Osteocyte (in vitro differentiated cells): ENCODE measurements at regions not wholly inside any gene's neighbourhood (a gene's known extent, or its start where the extent isn't known, plus 50 kb on each side); places are given as distances from the start of the nearest gene placed in this dataset.

ENCODE experiments used
- DNase-seq: peaks from one replicate; pipeline ENCODE4 v3.0.0; 2021; ENCODE audit warnings: mixed read lengths; ENCODE audit not compliant: unreplicated experiment; ENCODE audit errors: extremely low spot score
- H3K27ac Mint-ChIP-seq: one replicate; pipeline ENCODE4 v1.8.0; 2021; ENCODE audit warnings: mild to moderate bottlenecking, mixed read lengths; ENCODE audit not compliant: unreplicated experiment
- H3K27me3 Mint-ChIP-seq: one replicate; pipeline ENCODE4 v1.8.0; 2021; ENCODE audit warnings: mixed read lengths; ENCODE audit not compliant: unreplicated experiment
- H3K36me3 Mint-ChIP-seq: one replicate; pipeline ENCODE4 v1.8.0; 2021; ENCODE audit warnings: mixed read lengths; ENCODE audit not compliant: unreplicated experiment
- H3K4me1 Mint-ChIP-seq: one replicate; pipeline ENCODE4 v1.8.0; 2021; ENCODE audit warnings: mixed read lengths; ENCODE audit not compliant: unreplicated experiment
- H3K4me3 Mint-ChIP-seq: one replicate; pipeline ENCODE4 v1.8.0; 2021; ENCODE audit warnings: mild to moderate bottlenecking, moderate library complexity, mixed read lengths; ENCODE audit not compliant: unreplicated experiment
- H3K9me3 Mint-ChIP-seq: one replicate; pipeline ENCODE4 v1.8.0; 2021; ENCODE audit warnings: mixed read lengths; ENCODE audit not compliant: unreplicated experiment
- TF ChIP-seq, protein P1 (sequence below): fragments of 200-600 bp; sonication (generic); IDR thresholded peaks from 2 replicates; pipeline ENCODE4 v1.5.0; 2021; ENCODE audit warnings: antibody characterized with exemption, mild to moderate bottlenecking, moderate library complexity

- H3K4me1 Mint-ChIP-seq, result no peaks in the 10 kb centered on the region
- no peak overlapping the region for H3K27ac Mint-ChIP-seq
- no peak overlapping the region for H3K4me3 Mint-ChIP-seq
- no peaks in the 10 kb centered on the region for H3K36me3 Mint-ChIP-seq
- peaks cover 6% of the 10 kb centered on the region for H3K27me3 Mint-ChIP-seq
- DNase-seq, result no peak
- TF ChIP-seq, protein P1, sequence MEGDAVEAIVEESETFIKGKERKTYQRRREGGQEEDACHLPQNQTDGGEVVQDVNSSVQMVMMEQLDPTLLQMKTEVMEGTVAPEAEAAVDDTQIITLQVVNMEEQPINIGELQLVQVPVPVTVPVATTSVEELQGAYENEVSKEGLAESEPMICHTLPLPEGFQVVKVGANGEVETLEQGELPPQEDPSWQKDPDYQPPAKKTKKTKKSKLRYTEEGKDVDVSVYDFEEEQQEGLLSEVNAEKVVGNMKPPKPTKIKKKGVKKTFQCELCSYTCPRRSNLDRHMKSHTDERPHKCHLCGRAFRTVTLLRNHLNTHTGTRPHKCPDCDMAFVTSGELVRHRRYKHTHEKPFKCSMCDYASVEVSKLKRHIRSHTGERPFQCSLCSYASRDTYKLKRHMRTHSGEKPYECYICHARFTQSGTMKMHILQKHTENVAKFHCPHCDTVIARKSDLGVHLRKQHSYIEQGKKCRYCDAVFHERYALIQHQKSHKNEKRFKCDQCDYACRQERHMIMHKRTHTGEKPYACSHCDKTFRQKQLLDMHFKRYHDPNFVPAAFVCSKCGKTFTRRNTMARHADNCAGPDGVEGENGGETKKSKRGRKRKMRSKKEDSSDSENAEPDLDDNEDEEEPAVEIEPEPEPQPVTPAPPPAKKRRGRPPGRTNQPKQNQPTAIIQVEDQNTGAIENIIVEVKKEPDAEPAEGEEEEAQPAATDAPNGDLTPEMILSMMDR, result no peak
- no peaks in the 10 kb centered on the region for H3K9me3 Mint-ChIP-seq
These were observed 238.4 kb upstream of the USP15 start for GRCh38 chr12:62021808-62022207.

DNA sequence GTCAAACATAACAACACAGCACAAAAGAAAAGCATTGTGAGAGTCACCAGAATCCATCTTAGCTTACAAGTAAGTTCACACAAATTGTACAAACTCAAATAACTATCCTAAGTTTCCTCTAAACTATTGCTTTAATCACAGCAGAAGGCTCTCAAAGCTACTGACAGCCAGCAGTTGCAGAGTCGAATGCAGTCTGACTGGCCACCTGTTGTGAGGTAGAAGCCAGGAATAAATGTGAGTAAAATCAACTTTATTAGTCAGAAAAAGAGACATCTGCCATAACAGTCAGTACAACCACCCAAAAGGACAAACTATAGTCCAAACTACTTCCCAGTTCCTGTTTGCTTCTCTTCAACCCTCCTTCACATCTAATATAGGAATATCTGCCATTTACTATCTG, 231.7 kb upstream of the USP15 start:
- Mint-ChIP-seq H3K27me3 (peaks cover 6% of the 10 kb centered on the region), H3K27ac (no peak overlapping the region)
- DNase-seq, result no peak

GRCh38 chr12:62032870-62033269, 227.3 kb upstream of the USP15 start:
- no peak for DNase-seq
- Mint-ChIP-seq H3K27me3 (peaks cover 2% of the 10 kb centered on the region), H3K4me3 (no peak overlapping the region), H3K27ac (no peak overlapping the region), H3K36me3 (no peaks in the 10 kb centered on the region), H3K4me1 (no peaks in the 10 kb centered on the region), H3K9me3 (no peaks in the 10 kb centered on the region)
- TF ChIP-seq, protein P1, result no peak

More for the DNA sequence above, 231.7 kb upstream of the USP15 start:
- Mint-ChIP-seq H3K4me1 (no peaks in the 10 kb centered on the region), H3K36me3 (no peaks in the 10 kb centered on the region), H3K9me3 (no peaks in the 10 kb centered on the region), H3K4me3 (no peak overlapping the region)
- TF ChIP-seq, protein P1, result no peak

DNA sequence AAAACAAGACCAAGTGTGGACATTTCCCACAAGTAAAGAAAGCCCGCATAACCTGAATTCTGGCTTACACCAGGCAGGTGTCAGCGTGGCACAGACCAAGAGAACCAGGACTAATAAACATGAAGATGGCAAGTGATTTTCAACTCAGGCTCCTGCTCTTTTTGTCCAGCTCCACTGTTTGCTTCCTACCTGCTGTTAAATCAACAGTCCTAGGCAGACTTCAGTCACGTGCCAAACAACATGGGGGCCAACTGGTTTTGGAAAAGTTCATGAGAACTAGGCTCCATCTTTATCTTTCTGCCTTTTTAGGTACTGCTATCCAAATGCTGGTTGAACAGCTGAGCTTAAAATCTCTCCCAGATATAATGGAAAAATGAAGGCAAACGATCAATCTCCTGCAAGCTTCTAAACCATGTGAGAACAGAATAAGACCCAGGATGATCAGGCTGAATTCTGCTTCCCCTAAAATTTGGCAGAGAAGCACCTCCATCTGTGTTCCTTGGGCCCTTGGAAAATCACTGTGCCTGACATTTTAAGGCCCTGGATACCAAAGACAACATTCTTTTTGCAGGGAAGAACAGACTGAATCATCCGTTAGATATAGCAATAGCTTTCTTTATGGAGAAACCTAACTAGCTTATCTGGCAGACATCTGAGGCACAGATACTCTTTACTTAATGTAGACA, 215.6 kb upstream of the USP15 start:
- H3K36me3 Mint-ChIP-seq, result no peaks in the 10 kb centered on the region
- H3K9me3 Mint-ChIP-seq, result no peaks in the 10 kb centered on the region
- no peak overlapping the region for H3K27ac Mint-ChIP-seq
- H3K27me3 Mint-ChIP-seq, result no peaks in the 10 kb centered on the region
- TF ChIP-seq, protein P1, result no peak
- H3K4me1 Mint-ChIP-seq, result no peaks in the 10 kb centered on the region
- no peak for DNase-seq
- no peak overlapping the region for H3K4me3 Mint-ChIP-seq

DNA sequence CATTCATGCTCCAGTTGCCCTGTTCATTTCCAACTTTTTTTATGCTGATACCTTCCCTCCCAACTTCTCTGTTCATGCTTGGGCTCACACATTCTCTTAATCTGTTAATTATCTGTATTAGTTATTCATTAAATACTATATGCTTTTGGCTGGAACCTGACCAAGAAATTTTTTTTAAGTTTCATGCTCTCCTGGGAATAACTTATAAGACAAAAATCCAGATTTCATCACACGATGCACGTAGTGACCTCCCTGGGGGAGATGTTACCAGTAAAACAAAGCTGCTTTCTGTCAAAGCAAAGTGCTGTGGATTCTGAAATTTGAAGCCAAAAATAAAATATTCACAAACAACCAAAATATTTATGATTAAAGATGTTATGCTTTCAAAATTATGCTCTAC, 215.0 kb upstream of the USP15 start:
- Mint-ChIP-seq H3K9me3 (no peaks in the 10 kb centered on the region), H3K4me1 (no peaks in the 10 kb centered on the region), H3K27me3 (no peaks in the 10 kb centered on the region), H3K27ac (no peak overlapping the region), H3K4me3 (no peak overlapping the region), H3K36me3 (no peaks in the 10 kb centered on the region)
- TF ChIP-seq, protein P1, result no peak
- no peak for DNase-seq
